22Rv1 (cell line): ENCODE measurements at regions not wholly inside any gene's neighbourhood (a gene's known extent, or its start where the extent isn't known, plus 50 kb on each side); places are given as distances from the start of the nearest gene placed in this dataset.

Experiments
- CTCF ChIP-seq: fragments of 450-650 bp; IDR thresholded peaks from 2 replicates; pipeline ENCODE4 v1.5.1; 2017; ENCODE audit warnings: mild to moderate bottlenecking
- ZFX ChIP-seq: fragments of 450-650 bp; IDR thresholded peaks from 2 replicates; pipeline ENCODE4 v1.6.1; 2017; ENCODE audit warnings: antibody characterized with exemption, borderline replicate concordance

GRCh38 chr6:134741200-134741536, 208.7 kb downstream of the ALDH8A1 start:
- TF ChIP-seq CTCF: peak; percentile 18; the same call in 1 of the 2 replicates
- no peak for TF ChIP-seq ZFX
